G401 (cell line): ENCODE measurements at regions not wholly inside any gene's neighbourhood (a gene's known extent, or its start where the extent isn't known, plus 50 kb on each side); places are given as distances from the start of the nearest gene placed in this dataset.

Source experiments
- DNase-seq: peaks from one replicate; pipeline ENCODE4 v3.0.0-alpha.2; 2015; ENCODE audit warnings: low spot score
- in situ Hi-C: cut with HindIII; loops from 2 replicates; pipeline ENCODE4 v1.10.0; 2016; ENCODE audit warnings: low sequenced_read_pairs, mixed read lengths

DNA sequence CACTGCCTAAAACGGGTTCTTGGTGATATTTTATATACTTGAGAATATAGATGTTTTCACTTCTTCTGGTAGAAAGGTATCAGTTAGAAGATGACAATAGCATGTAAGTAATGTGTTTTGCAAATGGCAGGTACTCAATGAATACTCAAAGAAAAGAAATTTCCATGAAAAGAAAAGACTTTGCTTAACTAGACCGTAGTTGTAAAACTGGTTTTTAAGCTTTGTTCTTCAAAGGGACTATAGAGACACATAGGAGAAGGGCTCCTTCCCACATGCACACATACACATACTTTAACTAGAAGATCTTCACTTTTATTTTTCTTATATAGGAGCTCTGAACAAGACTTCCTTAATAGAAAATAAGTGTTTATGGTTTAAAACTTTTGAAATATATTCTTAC is 215.3 kb upstream of the RND3 start:
- in situ Hi-C loops: no loop called here
- no peak for DNase-seq

DNA sequence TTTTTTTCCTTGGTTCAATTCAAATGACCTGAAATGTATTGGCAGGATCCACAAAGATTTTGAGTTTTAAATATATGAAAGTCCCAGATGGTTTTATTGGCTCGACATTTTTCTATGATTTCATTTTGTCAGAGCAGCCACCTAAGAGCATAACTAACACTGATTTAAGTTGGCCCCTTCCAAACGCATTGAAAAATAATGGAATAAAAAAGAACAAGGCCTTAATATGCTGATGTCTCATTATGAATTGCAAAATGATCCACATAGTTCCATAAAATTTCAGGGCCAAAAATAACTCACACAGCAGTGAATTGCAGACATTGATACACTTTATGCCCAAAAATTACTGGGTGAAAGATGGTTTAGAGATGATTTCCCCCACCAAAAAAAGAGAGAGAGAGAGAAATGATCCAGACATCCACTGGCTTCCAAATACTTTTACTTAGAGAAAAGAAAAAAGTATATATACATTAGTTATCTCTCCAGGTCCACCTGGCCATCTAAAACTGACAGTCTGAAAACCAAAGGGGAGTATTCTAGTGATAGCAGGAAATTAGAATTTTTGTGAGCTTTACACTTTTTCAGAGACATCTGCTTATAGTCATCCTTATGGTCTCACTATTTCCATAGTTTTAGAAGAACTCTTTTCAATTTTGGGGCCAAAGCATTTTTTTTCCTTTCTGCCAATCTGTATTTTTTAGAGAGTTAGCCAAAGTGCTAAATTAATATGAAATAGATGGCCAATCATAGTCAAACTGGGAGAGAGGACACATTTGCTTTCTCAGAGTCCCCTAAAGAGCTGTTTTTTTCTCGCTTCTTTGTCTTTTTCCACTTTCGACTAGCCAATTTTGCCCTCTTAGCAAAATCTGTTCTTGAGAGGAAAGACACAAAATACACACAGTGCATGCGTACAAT is 213.5 kb upstream of the RND3 start:
- DNase-seq: no peak
- in situ Hi-C loops: no loop called here

DNA sequence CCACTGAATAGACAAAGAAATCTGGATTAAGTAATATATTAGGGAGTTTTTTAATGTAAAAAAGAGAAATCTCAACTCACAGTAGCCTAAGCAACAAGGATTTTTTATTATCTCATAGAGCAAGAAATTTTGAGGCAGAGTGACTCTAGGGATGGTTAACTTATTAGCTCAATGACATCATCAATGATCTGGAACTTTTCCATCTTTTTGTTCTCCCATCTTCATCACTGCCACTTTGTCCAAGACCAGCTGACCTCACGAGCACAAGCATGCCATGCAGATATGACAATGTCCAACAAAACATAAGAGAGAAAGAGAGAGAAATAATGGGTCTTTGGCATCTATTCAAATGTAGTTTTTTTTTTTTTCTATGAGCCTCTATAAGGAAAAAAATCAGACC is 211.8 kb upstream of the RND3 start:
- DNase-seq: no peak
- in situ Hi-C loops: no loop called here

DNA sequence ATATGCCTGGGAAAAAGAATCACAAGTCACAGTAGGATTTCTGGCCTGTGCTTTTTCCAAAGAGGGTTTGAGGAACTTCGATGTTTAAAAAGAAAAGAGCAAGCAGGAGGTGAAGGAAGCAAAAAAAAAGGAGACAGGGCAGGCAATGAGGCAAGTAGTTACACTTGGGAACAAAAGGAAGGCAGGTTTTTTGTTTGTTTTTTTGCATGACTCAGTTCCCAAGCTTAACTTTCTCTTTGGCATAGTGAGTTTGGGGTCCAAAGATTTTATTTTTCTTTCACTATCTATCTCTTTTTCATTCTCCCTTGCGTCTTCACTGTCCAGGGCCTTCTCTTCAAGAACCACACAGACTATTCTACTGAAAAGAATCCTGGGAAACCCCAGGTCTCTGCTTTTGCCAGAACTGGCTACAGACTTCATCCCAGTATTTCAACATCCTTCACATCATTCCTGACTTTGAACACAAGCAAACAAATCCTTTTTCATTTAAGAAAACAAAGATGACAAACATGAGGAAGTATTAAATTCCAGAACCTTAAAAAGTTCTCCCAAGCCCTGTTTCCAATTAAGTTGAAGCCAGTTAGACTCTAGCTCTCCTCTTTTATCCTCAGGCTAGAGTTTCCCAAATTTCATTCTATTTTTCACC is 210.7 kb upstream of the RND3 start:
- in situ Hi-C loops: no loop called here
- no peak for DNase-seq

DNA sequence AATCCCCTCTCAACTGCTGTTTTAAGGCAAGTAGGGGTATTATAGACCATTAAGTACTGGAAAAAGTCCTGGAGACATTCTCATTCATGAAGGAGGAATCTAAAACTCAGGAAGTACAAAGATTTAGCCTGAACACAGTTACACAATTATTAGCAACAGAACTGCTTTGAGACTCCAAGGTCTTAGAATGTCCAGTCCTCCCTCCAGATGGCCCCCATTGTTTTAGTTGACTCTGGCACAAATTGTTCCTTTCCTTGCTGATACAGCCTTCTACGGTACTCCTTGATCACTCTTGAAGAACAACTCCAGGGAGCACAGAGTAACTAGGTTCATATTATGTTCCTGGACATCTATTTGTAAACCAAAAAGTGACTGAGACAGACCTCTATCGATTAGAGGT is 210.1 kb upstream of the RND3 start:
- no peak for DNase-seq
- in situ Hi-C loops: no loop called here

DNA sequence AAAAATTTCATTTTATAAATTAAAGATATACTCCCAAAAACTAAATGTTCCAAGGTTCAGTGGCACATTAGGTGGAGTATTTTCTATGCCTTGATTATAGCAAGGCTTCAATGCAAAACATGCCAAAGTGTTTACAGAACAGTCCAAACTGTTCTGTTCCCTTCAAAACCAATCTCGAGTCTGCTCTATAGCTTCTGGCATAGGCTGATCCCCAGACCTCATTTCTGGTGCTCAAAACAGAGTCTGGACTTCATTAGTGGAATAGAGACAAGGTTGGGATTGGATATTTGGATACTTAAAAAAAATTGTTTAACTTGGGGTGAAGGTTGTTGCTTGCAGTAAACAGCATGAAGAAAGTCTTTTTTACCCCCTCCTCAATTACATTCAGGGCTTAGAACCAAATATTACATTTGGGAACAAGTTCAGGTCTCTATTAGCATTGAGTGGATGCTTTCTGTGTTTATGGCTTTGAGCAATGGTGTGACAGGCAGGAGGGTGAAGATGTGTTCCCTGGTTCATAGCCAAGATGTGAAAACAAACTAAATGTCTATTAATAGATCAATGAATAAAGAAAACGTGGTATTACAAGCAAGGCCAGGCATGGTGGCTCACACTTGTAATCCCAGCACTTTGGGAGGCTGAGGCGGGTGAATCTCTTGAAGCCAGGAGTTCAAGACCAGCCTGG is 208.1 kb upstream of the RND3 start:
- in situ Hi-C loops: no loop called here

DNA sequence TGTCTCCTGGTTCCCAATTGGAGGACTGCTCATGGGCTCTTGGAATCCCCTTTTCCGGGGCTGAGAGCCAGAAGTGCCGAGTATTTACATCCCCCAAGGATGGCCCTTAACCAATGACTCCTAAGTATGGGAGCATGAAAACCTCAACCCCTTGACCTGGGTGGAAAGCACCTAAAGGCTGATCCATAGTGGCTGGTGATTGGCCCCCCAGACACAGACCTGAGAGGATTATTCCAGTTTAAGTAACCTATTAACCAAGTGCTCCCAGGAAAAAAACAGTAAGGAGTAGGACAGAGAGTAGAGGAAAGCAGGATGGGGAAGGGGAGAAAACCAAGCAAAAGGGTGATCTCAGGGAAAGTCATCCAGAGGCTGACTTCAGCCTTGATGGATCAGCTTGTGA is 206.1 kb upstream of the RND3 start:
- in situ Hi-C loops: no loop called here
- DNase-seq: no peak

More for the DNA sequence above, 208.1 kb upstream of the RND3 start:
- DNase-seq: no peak

DNA sequence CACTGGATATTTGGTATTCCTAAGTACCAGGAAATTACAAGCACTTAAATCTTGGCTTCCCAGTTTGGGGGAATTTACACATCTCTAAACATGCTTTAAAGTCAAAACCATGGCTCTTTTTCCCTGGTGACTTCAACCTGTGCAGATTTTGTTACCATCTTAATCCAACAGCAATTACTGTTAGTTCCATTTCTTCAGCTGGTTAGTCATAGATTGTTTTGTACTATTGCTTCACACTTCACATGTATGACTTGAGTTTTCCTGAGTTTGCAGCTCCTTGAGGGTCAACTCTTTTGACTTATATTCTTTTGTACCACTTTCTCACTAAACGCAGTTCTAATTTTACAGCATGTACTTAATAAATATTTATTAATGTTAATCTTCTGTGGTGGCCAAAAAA is 203.4 kb upstream of the RND3 start:
- DNase-seq: no peak
- in situ Hi-C loops: no loop called here

DNA sequence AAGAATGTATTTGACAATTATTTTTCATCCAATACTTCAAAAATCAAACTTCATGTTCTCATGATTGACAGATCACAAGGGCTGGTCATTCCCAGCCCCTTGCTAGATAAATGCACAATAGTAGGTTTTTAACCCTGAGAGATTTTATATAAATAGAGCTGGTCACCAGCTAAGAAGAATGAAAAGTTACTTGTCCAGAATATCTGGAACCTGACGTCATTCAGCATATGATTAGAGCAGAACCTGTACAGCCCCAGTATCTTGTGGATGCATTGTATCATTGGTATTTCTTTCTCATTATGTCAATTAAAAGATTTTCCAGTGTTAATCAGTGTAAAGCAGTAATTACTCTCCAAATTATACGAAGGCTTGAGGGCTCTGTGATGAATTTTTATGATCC is 202.8 kb upstream of the RND3 start:
- DNase-seq: no peak
- in situ Hi-C loops: no loop called here

DNA sequence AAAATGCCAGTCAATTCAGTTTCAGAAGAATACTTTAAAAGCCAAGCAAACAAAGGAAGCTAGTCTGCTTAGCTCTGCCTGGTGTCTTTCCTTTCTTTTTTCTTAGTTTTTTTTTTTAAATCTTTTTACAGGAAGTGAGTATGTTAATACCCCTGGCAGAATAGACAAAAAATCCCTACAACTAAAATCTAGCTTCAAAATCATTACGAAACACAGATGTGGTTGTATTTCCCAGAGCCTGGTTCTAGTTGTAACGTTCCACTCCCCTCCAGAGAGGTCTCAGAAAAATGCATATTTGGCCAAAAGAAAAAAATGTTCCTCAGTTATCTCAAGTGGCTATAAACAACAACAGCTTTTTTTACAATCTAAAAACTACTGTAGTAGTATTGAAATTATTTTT is 202.1 kb upstream of the RND3 start:
- no peak for DNase-seq
- in situ Hi-C loops: no loop called here

DNA sequence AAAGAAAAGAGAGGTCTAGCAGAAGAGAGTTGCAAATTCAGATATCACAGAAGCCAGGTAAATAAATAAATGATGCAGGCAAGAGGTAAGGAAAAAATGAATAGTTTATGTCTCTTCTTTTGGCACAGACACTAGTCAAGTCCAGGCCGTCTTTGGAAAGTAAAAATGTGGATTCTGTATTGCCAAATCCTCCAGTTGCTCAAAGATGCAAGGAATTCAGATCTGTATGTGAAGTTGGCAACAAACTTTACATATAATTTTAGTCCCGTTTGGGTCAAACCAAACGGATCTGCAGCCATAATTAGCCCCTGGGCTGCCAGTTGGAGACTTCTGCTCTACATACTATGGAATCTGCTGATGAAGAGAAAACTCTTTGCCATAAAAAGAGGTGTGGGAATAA is 200.5 kb upstream of the RND3 start:
- no peak for DNase-seq
- in situ Hi-C loops: no loop called here

DNA sequence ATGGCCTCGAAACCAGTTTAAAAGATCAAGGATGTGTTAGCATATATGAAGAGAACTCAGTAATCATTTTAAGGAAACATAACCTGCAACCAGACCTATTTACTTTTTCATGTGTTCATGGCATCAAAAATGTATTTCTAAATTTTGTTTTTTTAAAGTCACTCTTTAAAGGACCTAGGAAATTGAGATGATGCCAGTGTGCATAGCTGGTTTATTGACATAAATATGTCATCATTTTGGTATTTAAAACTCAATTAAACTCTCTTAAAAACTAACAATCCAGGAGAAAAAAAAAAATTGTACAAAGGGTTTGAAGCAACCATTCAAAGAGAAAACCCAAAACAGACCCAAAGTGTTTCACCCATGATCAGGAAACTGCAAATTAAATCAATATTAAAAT is 198.9 kb upstream of the RND3 start:
- in situ Hi-C loops: no loop called here
- DNase-seq: no peak

DNA sequence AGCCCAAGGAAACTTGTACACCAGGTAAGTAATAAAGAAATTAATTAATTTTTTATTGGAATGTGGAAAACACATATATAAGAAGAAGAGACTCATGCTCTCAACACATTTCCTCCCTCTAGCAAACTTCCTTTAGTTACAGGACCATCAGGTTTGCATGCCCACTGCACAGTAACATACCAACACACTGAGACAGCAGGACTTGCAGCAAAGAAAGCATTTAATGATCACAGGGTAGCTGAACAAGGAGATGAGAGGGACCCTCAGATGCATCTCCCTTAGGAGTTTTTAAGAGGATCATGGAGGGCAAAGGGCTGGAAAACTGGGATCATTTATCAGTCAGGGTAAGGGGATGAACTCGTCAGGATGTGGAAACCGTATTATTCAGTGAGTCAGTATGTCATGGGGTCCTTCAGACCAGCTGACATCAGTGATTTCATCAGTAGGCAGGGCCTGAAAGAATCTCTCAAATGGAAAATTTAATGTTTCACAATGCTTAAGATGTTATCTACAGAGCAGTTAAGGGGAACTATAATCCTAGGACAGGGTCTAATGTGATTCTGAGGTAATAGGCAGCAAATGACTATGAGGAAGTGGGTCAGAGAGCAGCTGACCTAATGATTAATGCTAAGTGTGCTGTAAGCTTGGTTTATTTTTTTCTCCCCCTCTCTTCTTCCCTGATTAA is 193.8 kb upstream of the RND3 start:
- in situ Hi-C loops: no loop called here
- DNase-seq: no peak

DNA sequence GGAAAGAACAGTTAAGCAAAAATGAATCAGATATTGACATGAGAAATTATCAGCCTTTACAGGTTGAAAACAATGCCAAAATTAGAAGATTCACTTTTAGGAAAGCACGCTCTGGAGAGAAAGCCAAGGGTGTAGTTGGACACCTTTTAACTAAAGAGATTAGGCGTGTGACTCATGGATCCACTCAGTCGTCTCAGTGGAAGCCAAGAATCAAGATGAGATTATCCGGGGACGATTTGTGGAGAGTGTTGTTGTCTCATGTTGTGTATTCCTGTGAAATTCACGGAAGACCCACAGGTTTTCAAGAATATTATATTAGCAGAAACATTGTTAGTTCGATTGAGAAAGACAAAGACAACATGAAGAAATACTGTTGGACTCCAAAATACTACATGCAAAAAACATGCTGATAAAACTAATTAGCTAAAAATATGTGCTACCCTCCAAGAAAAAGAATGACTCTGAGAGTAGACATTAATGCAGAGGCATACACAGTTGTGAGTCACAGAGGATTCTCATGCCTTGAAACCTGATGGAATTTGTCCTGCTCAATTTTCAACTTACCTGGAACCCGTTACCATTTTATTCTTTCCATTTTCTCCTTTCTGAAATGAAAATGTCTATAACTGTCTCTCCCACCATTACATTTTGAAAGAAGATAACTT is 192.1 kb upstream of the RND3 start:
- in situ Hi-C loops: no loop called here
- no peak for DNase-seq

DNA sequence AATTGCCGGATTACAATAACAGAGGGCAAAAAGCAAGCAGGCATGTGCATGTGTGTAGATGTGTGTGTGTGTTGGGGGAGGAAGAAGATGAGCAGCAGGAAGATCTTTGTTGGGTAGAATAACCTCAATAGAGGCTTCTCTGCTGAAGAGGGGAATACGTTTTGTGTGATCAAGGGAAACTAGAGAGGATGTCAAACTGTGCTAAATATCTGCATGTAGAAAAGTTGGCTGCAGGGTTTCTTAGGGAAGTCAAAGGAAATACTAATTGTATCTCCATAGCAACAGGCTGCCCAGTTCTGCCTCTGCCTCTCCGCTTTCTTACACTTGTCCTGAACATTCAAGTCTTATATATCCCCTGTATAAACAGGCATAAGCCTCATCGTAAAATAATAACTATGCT is 190.1 kb upstream of the RND3 start:
- in situ Hi-C loops: no loop called here
- DNase-seq: no peak

DNA sequence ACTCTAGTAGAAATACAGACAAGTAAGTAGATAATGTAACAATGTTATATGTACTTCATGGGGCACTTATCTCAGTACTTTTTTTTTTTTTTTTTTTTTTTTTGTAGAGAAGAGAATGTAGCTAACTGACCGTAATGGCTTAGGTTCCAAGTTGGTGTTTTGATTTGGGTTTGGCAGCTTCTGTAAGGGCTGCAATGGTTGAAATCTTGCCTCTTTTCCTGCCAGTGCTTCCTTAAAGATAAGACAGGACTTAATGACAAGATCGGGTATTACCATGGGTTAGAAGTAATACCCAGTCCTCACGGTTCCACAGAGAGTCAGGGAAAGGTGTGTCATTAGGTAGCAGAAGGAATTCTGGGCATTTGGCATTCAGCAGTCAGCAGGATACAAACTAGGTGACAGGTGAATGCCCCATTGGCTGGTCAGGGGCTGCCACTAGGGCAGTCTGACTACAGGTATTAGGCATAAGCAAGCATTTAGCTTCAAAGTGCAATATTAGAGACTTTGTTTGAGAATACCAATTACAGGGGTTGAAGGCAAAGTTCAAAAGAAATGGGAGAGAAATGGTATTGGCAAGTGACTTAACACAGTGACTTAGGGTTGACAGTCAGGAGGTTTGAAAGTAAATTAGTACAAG is 189.4 kb upstream of the RND3 start:
- in situ Hi-C loops: no loop called here
- no peak for DNase-seq

DNA sequence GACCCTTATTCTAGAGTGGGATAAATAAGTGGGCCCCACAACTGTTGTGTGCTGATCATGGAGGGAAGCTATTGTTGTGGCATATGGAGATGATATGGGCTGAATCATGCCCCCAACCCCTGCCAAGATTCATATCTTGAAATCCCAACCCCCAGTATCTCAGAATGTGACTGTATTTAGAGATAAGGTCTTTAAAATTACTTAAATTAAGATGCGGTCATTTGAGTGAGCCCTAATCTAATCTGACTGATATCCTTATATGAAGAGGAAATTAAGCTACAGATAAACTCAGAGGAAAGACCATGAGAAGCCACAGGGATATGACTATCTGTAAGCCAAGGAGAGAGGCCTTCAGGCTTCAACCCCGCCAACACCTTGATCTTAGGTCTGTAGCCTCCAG is 188.3 kb upstream of the RND3 start:
- in situ Hi-C loops: no loop called here
- no peak for DNase-seq

DNA sequence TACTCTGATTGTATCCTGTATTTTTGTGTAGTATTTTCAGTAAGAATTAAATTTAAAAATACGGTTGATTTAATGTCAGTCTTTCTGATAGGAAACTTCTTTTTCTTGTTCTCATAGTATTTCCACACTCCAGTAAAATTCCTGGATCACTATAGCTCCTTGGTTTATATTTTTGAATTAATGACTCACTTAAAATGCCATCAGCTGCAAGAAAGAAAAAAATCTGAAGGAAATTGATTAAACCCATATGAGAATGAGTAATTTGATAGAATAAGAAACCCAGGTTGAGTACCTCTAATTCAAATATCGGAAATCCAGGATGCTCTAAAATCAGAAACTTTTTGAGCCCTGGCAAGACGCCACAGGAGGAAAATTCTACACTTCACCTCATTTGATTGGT is 186.8 kb upstream of the RND3 start:
- in situ Hi-C loops: no loop called here
- no peak for DNase-seq

DNA sequence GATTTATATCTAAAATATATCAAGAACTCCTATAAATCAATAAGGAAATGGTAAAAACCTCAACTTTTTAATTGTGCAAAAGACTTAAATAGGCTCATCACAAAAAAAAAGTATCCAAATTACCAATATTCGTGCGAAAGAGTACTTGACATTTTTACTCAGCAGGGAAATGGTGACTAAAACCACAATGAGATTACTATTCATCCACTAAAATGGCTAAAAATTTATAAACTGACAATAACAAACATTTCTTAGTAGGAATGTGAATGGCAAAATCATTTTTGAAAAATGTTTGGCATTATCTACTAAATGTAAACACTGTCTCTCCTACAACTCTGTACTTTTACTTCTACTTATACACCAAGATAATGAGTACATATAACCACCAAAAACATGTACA is 184.8 kb upstream of the RND3 start:
- DNase-seq: no peak
- in situ Hi-C loops: no loop called here
